WTC11 (cell line): ENCODE measurements at regions not wholly inside any gene's neighbourhood (a gene's known extent, or its start where the extent isn't known, plus 50 kb on each side); places are given as distances from the start of the nearest gene placed in this dataset.

Source experiments
- ATAC-seq: fragments of 200-7000 bp; cut with Tn5 transposase; 2 replicates; pipeline ENCODE4 v1.10.0; 2021; ENCODE audit warnings: mild to moderate bottlenecking, moderate library complexity
- CTCF ChIA-PET: fragments of 300-600 bp; sonication (Branson Sonifier 250); formaldehyde crosslinking; loops from one replicate; lab custom pipeline; 2021; ENCODE audit warnings: antibody characterized with exemption; lab: Charles Lee
- POLR2A ChIA-PET: fragments of 350-600 bp; sonication (Branson Sonifier 250); formaldehyde crosslinking; loops from one replicate; lab custom pipeline; 2021; ENCODE audit warnings: antibody characterized with exemption; lab: Charles Lee
- DNase-seq: peaks from one replicate; pipeline ENCODE4 v3.0.0; 2021; ENCODE audit warnings: low spot score
- H3K27ac Mint-ChIP-seq: 2 replicates; pipeline ENCODE4 v1.8.0; 2021; ENCODE audit warnings: mixed read lengths
- H3K27me3 Mint-ChIP-seq: 2 replicates; pipeline ENCODE4 v1.8.0; 2021; ENCODE audit warnings: low read depth, mild to moderate bottlenecking, moderate library complexity, mixed read lengths
- H3K36me3 Mint-ChIP-seq: 2 replicates; pipeline ENCODE4 v1.8.0; 2021; ENCODE audit warnings: mixed read lengths
- H3K4me1 Mint-ChIP-seq: 2 replicates; pipeline ENCODE4 v1.8.0; 2022; ENCODE audit warnings: mixed read lengths
- H3K4me3 Mint-ChIP-seq: 2 replicates; pipeline ENCODE4 v1.8.0; 2021; ENCODE audit warnings: mild to moderate bottlenecking, moderate library complexity, mixed read lengths
- H3K9me3 Mint-ChIP-seq: 2 replicates; pipeline ENCODE4 v1.8.0; 2021; ENCODE audit warnings: mixed read lengths
- CDX4 ChIP-seq: fragments of 250-450 bp; sonication (Bioruptor Pico); IDR thresholded peaks from 2 replicates; pipeline ENCODE4 v1.9.0; 2021; ENCODE audit warnings: moderate library complexity, mild to moderate bottlenecking, inconsistent platforms, borderline replicate concordance
- CTCF ChIP-seq: fragments of 200-600 bp; IDR thresholded peaks from 2 replicates; pipeline ENCODE4 v1.8.0; 2022; ENCODE audit warnings: antibody characterized with exemption
- EMX1 ChIP-seq: fragments of 250-450 bp; sonication (Bioruptor Pico); IDR thresholded peaks from 2 replicates; pipeline ENCODE4 v1.8.0; 2021; ENCODE audit warnings: mild to moderate bottlenecking
- FOXK1 ChIP-seq: sonication (generic); formaldehyde crosslinking; IDR thresholded peaks from 2 replicates; pipeline ENCODE4 v1.8.0; 2022; ENCODE audit warnings: mild to moderate bottlenecking, moderate library complexity, missing genetic modification reagents
- GABPB1 ChIP-seq: sonication (generic); formaldehyde crosslinking; IDR thresholded peaks from 2 replicates; pipeline ENCODE4 v1.8.1; 2023; ENCODE audit warnings: mild to moderate bottlenecking, missing genetic modification reagents
- NFATC4 ChIP-seq: fragments of 250-450 bp; sonication (Bioruptor Pico); IDR thresholded peaks from 2 replicates; pipeline ENCODE4 v1.9.0; 2021; ENCODE audit warnings: mild to moderate bottlenecking
- NFYB ChIP-seq: sonication (generic); formaldehyde crosslinking; conservative IDR thresholded peaks from 2 replicates; pipeline ENCODE4 v1.8.0; 2022; ENCODE audit warnings: low read depth, missing genetic modification reagents
- RELA ChIP-seq: sonication (generic); formaldehyde crosslinking; IDR thresholded peaks from 2 replicates; pipeline ENCODE4 v1.8.1; 2022; ENCODE audit warnings: missing genetic modification reagents, mild to moderate bottlenecking, borderline replicate concordance
- SOX15 ChIP-seq: fragments of 250-450 bp; sonication (Bioruptor Pico); IDR thresholded peaks from 2 replicates; pipeline ENCODE4 v1.9.0; 2021; ENCODE audit warnings: mild to moderate bottlenecking
- TCF7 ChIP-seq: sonication (generic); formaldehyde crosslinking; IDR thresholded peaks from 2 replicates; pipeline ENCODE4 v1.8.0; 2022; ENCODE audit warnings: mild to moderate bottlenecking, low read depth, missing genetic modification reagents, moderate library complexity
- TEAD1 ChIP-seq: sonication (generic); formaldehyde crosslinking; IDR thresholded peaks from 2 replicates; pipeline ENCODE4 v1.8.0; 2022; ENCODE audit warnings: mild to moderate bottlenecking, missing genetic modification reagents
- TEAD4 ChIP-seq: sonication (generic); formaldehyde crosslinking; IDR thresholded peaks from 2 replicates; pipeline ENCODE4 v1.8.0; 2022; ENCODE audit warnings: mild to moderate bottlenecking, missing genetic modification reagents
- ZBTB21 ChIP-seq: sonication (generic); formaldehyde crosslinking; IDR thresholded peaks from 2 replicates; pipeline ENCODE4 v1.8.1; 2023; ENCODE audit warnings: mild to moderate bottlenecking, missing genetic modification reagents, borderline replicate concordance
- ZBTB43 ChIP-seq: sonication (generic); formaldehyde crosslinking; IDR thresholded peaks from 2 replicates; pipeline ENCODE4 v1.8.1; 2023; ENCODE audit warnings: mild to moderate bottlenecking, missing genetic modification reagents
- ZNF219 ChIP-seq: sonication (generic); formaldehyde crosslinking; IDR thresholded peaks from 2 replicates; pipeline ENCODE4 v1.8.0; 2023; ENCODE audit warnings: missing genetic modification reagents, mild to moderate bottlenecking, borderline replicate concordance
- ZNF281 ChIP-seq: sonication (generic); formaldehyde crosslinking; IDR thresholded peaks from 2 replicates; pipeline ENCODE4 v1.8.0; 2023; ENCODE audit warnings: mild to moderate bottlenecking, missing genetic modification reagents
- ZNF317 ChIP-seq: sonication (generic); formaldehyde crosslinking; IDR thresholded peaks from 2 replicates; pipeline ENCODE4 v1.8.1; 2023; ENCODE audit warnings: low read depth, mild to moderate bottlenecking, moderate library complexity, missing genetic modification reagents, borderline replicate concordance
- ZNF416 ChIP-seq: fragments of 250-450 bp; sonication (Bioruptor Pico); IDR thresholded peaks from 2 replicates; pipeline ENCODE4 v1.9.0; 2021; ENCODE audit warnings: mild to moderate bottlenecking, inconsistent platforms
- TF ChIP-seq, protein P1 (sequence below): sonication (generic); formaldehyde crosslinking; IDR thresholded peaks from 2 replicates; pipeline ENCODE4 v1.8.0; 2022; ENCODE audit warnings: mild to moderate bottlenecking, missing genetic modification reagents
- TF ChIP-seq, protein P2 (sequence below): sonication (generic); formaldehyde crosslinking; IDR thresholded peaks from 2 replicates; pipeline ENCODE4 v1.8.1; 2022; ENCODE audit warnings: mild to moderate bottlenecking, missing genetic modification reagents, moderate library complexity, borderline replicate concordance
- TF ChIP-seq, protein P3 (sequence below): sonication (generic); formaldehyde crosslinking; IDR thresholded peaks from 2 replicates; pipeline ENCODE4 v1.8.0; 2022; ENCODE audit warnings: mild to moderate bottlenecking, missing genetic modification reagents

GRCh38 chr7:106517508-106517907, 143.4 kb downstream of the CCDC71L start (continued):
- TF ChIP-seq ZNF317 (CRISPR knock-in tag) (no peak), GABPB1 (CRISPR knock-in tag) (no peak)

- no peaks in the 10 kb centered on the region for H3K9me3 Mint-ChIP-seq
- H3K4me1 Mint-ChIP-seq: no peaks in the 10 kb centered on the region
- TF ChIP-seq TCF7 (CRISPR knock-in tag) (no peak), SOX15 (CRISPR knock-in tag) (no peak), ZBTB43 (CRISPR knock-in tag) (no peak), ZBTB21 (CRISPR knock-in tag) (no peak), NFYB (CRISPR knock-in tag) (no peak), NFATC4 (CRISPR knock-in tag) (no peak), ZNF281 (no peak), TEAD4 (no peak), CDX4 (CRISPR knock-in tag) (no peak), ZNF219 (CRISPR knock-in tag) (no peak), ZNF416 (CRISPR knock-in tag) (no peak), CTCF (no peak), EMX1 (CRISPR knock-in tag) (no peak), TEAD1 (CRISPR knock-in tag) (no peak), RELA (no peak), FOXK1 (CRISPR knock-in tag) (no peak)
- TF ChIP-seq, protein P1, sequence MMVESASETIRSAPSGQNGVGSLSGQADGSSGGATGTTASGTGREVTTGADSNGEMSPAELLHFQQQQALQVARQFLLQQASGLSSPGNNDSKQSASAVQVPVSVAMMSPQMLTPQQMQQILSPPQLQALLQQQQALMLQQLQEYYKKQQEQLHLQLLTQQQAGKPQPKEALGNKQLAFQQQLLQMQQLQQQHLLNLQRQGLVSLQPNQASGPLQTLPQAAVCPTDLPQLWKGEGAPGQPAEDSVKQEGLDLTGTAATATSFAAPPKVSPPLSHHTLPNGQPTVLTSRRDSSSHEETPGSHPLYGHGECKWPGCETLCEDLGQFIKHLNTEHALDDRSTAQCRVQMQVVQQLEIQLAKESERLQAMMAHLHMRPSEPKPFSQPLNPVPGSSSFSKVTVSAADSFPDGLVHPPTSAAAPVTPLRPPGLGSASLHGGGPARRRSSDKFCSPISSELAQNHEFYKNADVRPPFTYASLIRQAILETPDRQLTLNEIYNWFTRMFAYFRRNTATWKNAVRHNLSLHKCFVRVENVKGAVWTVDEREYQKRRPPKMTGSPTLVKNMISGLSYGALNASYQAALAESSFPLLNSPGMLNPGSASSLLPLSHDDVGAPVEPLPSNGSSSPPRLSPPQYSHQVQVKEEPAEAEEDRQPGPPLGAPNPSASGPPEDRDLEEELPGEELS (CRISPR knock-in tag): no peak
- TF ChIP-seq, protein P2, sequence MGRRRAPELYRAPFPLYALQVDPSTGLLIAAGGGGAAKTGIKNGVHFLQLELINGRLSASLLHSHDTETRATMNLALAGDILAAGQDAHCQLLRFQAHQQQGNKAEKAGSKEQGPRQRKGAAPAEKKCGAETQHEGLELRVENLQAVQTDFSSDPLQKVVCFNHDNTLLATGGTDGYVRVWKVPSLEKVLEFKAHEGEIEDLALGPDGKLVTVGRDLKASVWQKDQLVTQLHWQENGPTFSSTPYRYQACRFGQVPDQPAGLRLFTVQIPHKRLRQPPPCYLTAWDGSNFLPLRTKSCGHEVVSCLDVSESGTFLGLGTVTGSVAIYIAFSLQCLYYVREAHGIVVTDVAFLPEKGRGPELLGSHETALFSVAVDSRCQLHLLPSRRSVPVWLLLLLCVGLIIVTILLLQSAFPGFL (CRISPR knock-in tag): no peak
- TF ChIP-seq, protein P3, sequence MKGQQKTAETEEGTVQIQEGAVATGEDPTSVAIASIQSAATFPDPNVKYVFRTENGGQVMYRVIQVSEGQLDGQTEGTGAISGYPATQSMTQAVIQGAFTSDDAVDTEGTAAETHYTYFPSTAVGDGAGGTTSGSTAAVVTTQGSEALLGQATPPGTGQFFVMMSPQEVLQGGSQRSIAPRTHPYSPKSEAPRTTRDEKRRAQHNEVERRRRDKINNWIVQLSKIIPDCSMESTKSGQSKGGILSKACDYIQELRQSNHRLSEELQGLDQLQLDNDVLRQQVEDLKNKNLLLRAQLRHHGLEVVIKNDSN (CRISPR knock-in tag): no peak
- peaks cover 4% of the 10 kb centered on the region for H3K27me3 Mint-ChIP-seq
- no peak overlapping the region for H3K4me3 Mint-ChIP-seq
- POLR2A ChIA-PET: no interaction called here
- ATAC-seq: no peak
- no peaks in the 10 kb centered on the region for H3K36me3 Mint-ChIP-seq
- H3K27ac Mint-ChIP-seq: no peak overlapping the region
- no peak for DNase-seq
- CTCF ChIA-PET: interaction anchor here (0.8 kb wide), 1 partner anchor 10 kb away, joined by 3 read pairs; no protein-coding TSS in a partner anchor
These were observed 145.6 kb downstream of the CCDC71L start for GRCh38 chr7:106515321-106515720.
